ENCODE measurements at regions not wholly inside any gene's neighbourhood (a gene's known extent, or its start where the extent isn't known, plus 50 kb on each side); places are given as distances from the start of the nearest gene placed in this dataset.
"Not testable (repeated sequence)": the region's sequence is repeated elsewhere in the genome, so short reads cannot be mapped to it uniquely, and the experiment has no call there.

- no peak for DNase-seq
Observed at GRCh38 chr3:77707281-77707680, 667.4 kb downstream of the ROBO2 start.

- DNase-seq = no peak
Observed at GRCh38 chr3:77709155-77709554, 669.3 kb downstream of the ROBO2 start.

- no peak for DNase-seq
Observed at GRCh38 chr3:77718311-77718710, 678.4 kb downstream of the ROBO2 start.

- DNase-seq = no peak
Observed at GRCh38 chr3:77720460-77720971, 680.6 kb downstream of the ROBO2 start.

- DNase-seq = no peak
Observed at GRCh38 chr3:77726517-77726916, 686.6 kb downstream of the ROBO2 start.

- no peak for DNase-seq
Observed at GRCh38 chr3:77746048-77746447, 706.1 kb downstream of the ROBO2 start.

- no peak for DNase-seq
Observed at GRCh38 chr3:77746892-77747291, 707.0 kb downstream of the ROBO2 start.

GRCh38 chr3:77756397-77756975, 716.6 kb downstream of the ROBO2 start:
- not testable (repeated sequence) for DNase-seq

GRCh38 chr3:77772459-77772858, 732.6 kb downstream of the ROBO2 start:
- DNase-seq = no peak

GRCh38 chr3:77773084-77773483, 733.2 kb downstream of the ROBO2 start:
- DNase-seq = no peak

- DNase-seq = peak; percentile 69
Observed at GRCh38 chr3:77780278-77780996, 740.5 kb downstream of the ROBO2 start.

GRCh38 chr3:77786216-77786615, 746.3 kb downstream of the ROBO2 start:
- DNase-seq = no peak

GRCh38 chr3:77795013-77795412, 755.1 kb downstream of the ROBO2 start:
- no peak for DNase-seq

GRCh38 chr3:77799278-77799677, 759.4 kb downstream of the ROBO2 start:
- DNase-seq = peak; percentile 65

GRCh38 chr3:77800893-77801292, 761.0 kb downstream of the ROBO2 start:
- DNase-seq = no peak

- DNase-seq = no peak
Observed at GRCh38 chr3:77807312-77807711, 767.4 kb downstream of the ROBO2 start.

- no peak for DNase-seq
Observed at GRCh38 chr3:77814845-77815244, 774.9 kb downstream of the ROBO2 start.

GRCh38 chr3:77815467-77815866, 775.6 kb downstream of the ROBO2 start:
- DNase-seq = no peak

GRCh38 chr3:77816366-77816765, 776.5 kb downstream of the ROBO2 start:
- DNase-seq = no peak

GRCh38 chr3:77825001-77825827, 785.3 kb downstream of the ROBO2 start:
- DNase-seq = no peak

GRCh38 chr3:77835921-77836320, 796.0 kb downstream of the ROBO2 start:
- DNase-seq = no peak

GRCh38 chr3:77837456-77838025, 797.6 kb downstream of the ROBO2 start:
- DNase-seq = no peak

GRCh38 chr3:77859156-77859555, 819.3 kb downstream of the ROBO2 start:
- no peak for DNase-seq
